GM12878 (cell line): ENCODE measurements at regions not wholly inside any gene's neighbourhood (a gene's known extent, or its start where the extent isn't known, plus 50 kb on each side); places are given as distances from the start of the nearest gene placed in this dataset.
"Not testable (repeated sequence)": the region's sequence is repeated elsewhere in the genome, so short reads cannot be mapped to it uniquely, and the experiment has no call there.

Source experiments
- ATAC-seq: fragments of 200-7000 bp; cut with Tn5 transposase; 3 replicates; pipeline ENCODE4 v1.9.1; 2020; ENCODE audit warnings: mild to moderate bottlenecking, moderate library complexity
- BruUV-seq: library from RNA; stranded (reverse); fragments of 400-500 nt; replicated peaks from 2 replicates; lab custom pipeline; 2021; lab: Mats Ljungman, UMichigan
- CTCF ChIA-PET: fragments of 300-600 bp; sonication (Branson Sonifier 250); formaldehyde crosslinking; extraction: SDS; loops from one replicate; lab custom pipeline; 2021; ENCODE audit warnings: inconsistent platforms; lab: Yijun Ruan, JAX
- POLR2A ChIA-PET: fragments of 350-600 bp; formaldehyde crosslinking; extraction: SDS; loops from one replicate; lab custom pipeline; 2021; ENCODE audit warnings: inconsistent platforms; lab: Charles Lee
- RAD21 ChIA-PET: fragments of 300-600 bp; sonication (Branson Sonifier 250); formaldehyde crosslinking; loops from one replicate; lab custom pipeline; 2023; ENCODE audit warnings: antibody characterized with exemption; ENCODE audit not compliant: unreplicated experiment; lab: Charles Lee
- SMC1A ChIA-PET: fragments of 300-600 bp; sonication (Branson Sonifier 250); formaldehyde crosslinking; loops from one replicate; lab custom pipeline; 2023; ENCODE audit not compliant: unreplicated experiment, uncharacterized antibody; lab: Charles Lee
- DNase-seq: peaks from one replicate; pipeline ENCODE4 v3.0.0-alpha.2; 2011; ENCODE audit warnings: low read depth, low spot score
- FAIRE-seq: peaks from 3 replicates; lab custom pipeline; 2011; peaks lifted over from hg19 to GRCh38; lab: Jason Lieb, UNC
- H2AFZ ChIP-seq: 2 replicates; pipeline ENCODE4 v1.6.0; 2011; ENCODE audit warnings: low read depth, low read length, control low read depth; ENCODE audit not compliant: control insufficient read depth
- H3K27ac ChIP-seq: 2 replicates; pipeline ENCODE4 v1.5.1; 2011; ENCODE audit warnings: control low read depth; ENCODE audit not compliant: control insufficient read depth, insufficient read depth
- H3K27me3 ChIP-seq, 2 experiments: replicated peaks in 1 of 2; 2 replicates each; pipeline versions ENCODE4 v1.6.0 to v1.6.1; 2011; ENCODE audit warnings: low read length in 1 of 2; ENCODE audit not compliant: control insufficient read depth in 2 of 2, insufficient read depth in 2 of 2
- H3K36me3 ChIP-seq, 2 experiments: 2 replicates each; pipeline ENCODE4 v1.5.1; 2011; ENCODE audit warnings: low read length in 1 of 2; ENCODE audit not compliant: control insufficient read depth in 2 of 2, insufficient read depth in 2 of 2
- H3K4me1 ChIP-seq: 2 replicates; pipeline ENCODE4 v1.6.1; 2011; ENCODE audit warnings: mild to moderate bottlenecking, low read length, moderate library complexity, mixed read lengths; ENCODE audit not compliant: control insufficient read depth, insufficient read depth
- H3K4me2 ChIP-seq: 2 replicates; pipeline ENCODE4 v1.6.0; 2011; ENCODE audit warnings: control low read depth; ENCODE audit not compliant: control insufficient read depth, insufficient read depth
- H3K4me3 ChIP-seq: fragments of 200-600 bp; sonication (generic); 2 replicates; pipeline ENCODE4 v1.5.1; 2016
- H3K79me2 ChIP-seq: 2 replicates; pipeline ENCODE4 v1.6.0; 2011; ENCODE audit warnings: low read length; ENCODE audit not compliant: control insufficient read depth, insufficient read depth
- H3K9ac ChIP-seq: 2 replicates; pipeline ENCODE4 v1.8.0; 2011; ENCODE audit warnings: low read length, control low read depth, mixed read lengths; ENCODE audit not compliant: control insufficient read depth, insufficient read depth
- H3K9me3 ChIP-seq: replicated peaks from 3 replicates; pipeline ENCODE4 v1.5.1; 2011; ENCODE audit warnings: mild to moderate bottlenecking, low read length; ENCODE audit not compliant: control insufficient read depth, insufficient read depth
- H4K20me1 ChIP-seq: 2 replicates; pipeline ENCODE4 v1.6.0; 2011; ENCODE audit not compliant: control insufficient read depth, insufficient read depth
- NFIC ChIP-seq: IDR thresholded peaks from 2 replicates; pipeline ENCODE4 v1.6.1; 2012; ENCODE audit warnings: low read depth, mild to moderate bottlenecking, inconsistent platforms, low read length, moderate library complexity
- WGBS: methylation state at CpG from one replicate; pipeline ENCODE4 v1.1.6; 2016; ENCODE audit warnings: low lambda C conversion rate; ENCODE audit not compliant: insufficient replicate concordance, insufficient coverage; ENCODE audit errors: missing lambda C conversion rate; 5-methylcytosine and 5-hydroxymethylcytosine counted together
- in situ Hi-C: fragments of 300-500 bp; cut with MboI; formaldehyde crosslinking; loops from 9 replicates; pipeline ENCODE4 v1.14.3; 2018; ENCODE audit warnings: mixed read lengths
- intact Hi-C: fragments of 100-400 bp; cut with micrococcal nuclease; formaldehyde crosslinking; loops from one replicate; pipeline ENCODE4 v1.14.2; 2022; ENCODE audit not compliant: unreplicated experiment
- TF ChIP-seq, protein P1 (sequence below): IDR thresholded peaks from 2 replicates; pipeline ENCODE4 v1.6.1; 2012; ENCODE audit warnings: mild to moderate bottlenecking, low read depth, low read length

DNA sequence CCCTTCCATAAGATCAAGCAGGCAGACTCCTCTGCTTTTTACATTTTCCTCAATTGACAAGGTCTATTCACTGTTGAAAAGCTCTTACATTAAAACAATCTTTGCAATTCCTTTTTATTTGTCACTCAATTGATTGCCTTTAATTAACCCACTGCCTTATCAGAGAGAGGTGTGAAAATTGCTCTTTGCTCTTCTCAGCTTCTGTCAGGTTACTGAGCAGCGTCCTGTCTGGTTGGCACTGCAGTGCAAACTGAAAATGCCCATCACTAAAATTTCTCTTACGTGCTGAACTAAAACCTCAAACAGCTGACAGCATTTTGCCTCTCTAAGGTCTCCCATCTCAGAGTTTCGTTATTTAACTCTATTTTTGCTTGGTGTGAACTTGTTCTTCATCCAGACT lies 504.1 kb upstream of the ATXN7L3B start (continued):
- TF ChIP-seq, protein P1, sequence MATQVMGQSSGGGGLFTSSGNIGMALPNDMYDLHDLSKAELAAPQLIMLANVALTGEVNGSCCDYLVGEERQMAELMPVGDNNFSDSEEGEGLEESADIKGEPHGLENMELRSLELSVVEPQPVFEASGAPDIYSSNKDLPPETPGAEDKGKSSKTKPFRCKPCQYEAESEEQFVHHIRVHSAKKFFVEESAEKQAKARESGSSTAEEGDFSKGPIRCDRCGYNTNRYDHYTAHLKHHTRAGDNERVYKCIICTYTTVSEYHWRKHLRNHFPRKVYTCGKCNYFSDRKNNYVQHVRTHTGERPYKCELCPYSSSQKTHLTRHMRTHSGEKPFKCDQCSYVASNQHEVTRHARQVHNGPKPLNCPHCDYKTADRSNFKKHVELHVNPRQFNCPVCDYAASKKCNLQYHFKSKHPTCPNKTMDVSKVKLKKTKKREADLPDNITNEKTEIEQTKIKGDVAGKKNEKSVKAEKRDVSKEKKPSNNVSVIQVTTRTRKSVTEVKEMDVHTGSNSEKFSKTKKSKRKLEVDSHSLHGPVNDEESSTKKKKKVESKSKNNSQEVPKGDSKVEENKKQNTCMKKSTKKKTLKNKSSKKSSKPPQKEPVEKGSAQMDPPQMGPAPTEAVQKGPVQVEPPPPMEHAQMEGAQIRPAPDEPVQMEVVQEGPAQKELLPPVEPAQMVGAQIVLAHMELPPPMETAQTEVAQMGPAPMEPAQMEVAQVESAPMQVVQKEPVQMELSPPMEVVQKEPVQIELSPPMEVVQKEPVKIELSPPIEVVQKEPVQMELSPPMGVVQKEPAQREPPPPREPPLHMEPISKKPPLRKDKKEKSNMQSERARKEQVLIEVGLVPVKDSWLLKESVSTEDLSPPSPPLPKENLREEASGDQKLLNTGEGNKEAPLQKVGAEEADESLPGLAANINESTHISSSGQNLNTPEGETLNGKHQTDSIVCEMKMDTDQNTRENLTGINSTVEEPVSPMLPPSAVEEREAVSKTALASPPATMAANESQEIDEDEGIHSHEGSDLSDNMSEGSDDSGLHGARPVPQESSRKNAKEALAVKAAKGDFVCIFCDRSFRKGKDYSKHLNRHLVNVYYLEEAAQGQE = no peak
- no peak for TF ChIP-seq NFIC

DNA sequence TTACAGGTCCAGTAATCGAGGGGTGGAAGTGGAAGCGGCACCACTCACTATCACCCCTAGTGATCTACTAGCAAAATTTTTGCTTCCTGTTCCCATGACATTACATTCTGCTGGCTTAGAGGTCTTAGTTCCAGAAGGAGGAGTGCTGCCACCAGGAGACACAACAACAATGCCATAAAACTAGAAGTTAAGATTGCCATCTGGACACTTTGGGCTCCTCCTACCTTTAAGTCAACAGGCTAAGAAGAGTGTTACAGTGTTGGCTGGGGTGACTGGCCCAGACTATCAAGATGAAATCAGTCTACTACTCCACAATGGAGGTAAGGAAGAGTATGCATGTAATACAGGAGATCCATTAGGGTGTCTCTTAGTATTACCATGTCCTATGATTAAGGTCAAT lies 498.5 kb upstream of the ATXN7L3B start:
- BruUV-seq, H2AFZ ChIP-seq, H3K9me3 ChIP-seq, ATAC-seq, in situ Hi-C loops, H3K36me3 ChIP-seq, RAD21 ChIA-PET, H3K27ac ChIP-seq, H3K4me3 ChIP-seq, intact Hi-C loops, CTCF ChIA-PET, H3K4me2 ChIP-seq, H3K4me1 ChIP-seq, POLR2A ChIA-PET, SMC1A ChIA-PET, H3K27me3 ChIP-seq, DNase-seq, FAIRE-seq, H3K9ac ChIP-seq, H3K79me2 ChIP-seq, H4K20me1 ChIP-seq: not testable (repeated sequence)
- 0% methylated on average over 2 of the region's 2 CpGs for WGBS
